Gastrocnemius medialis (tissue), 4 donors: ENCODE measurements at regions not wholly inside any gene's neighbourhood (a gene's known extent, or its start where the extent isn't known, plus 50 kb on each side); places are given as distances from the start of the nearest gene placed in this dataset.

Experiments used
- ATAC-seq, 2 donors: fragments of 150-250 bp; one replicate each; pipeline ENCODE4 v1.9.1; 2016
- DNase-seq, 2 donors: peaks; one replicate each; pipeline ENCODE4 v3.0.0-alpha.2; 2019
- H3K27ac ChIP-seq, 4 donors: fragments of 200-600 bp; sonication (generic); 1 replicate in 1 of 4; 2 replicates in 3 of 4; pipeline ENCODE4 v1.5.1; 2016 to 2018; ENCODE audit warnings: mild to moderate bottlenecking in 2 of 4, moderate library complexity in 1 of 4
- H3K27me3 ChIP-seq, 3 donors: fragments of 200-600 bp; sonication (generic) in 2 of 3; 1 replicate in 1 of 3; 2 replicates in 2 of 3; pipeline versions ENCODE4 v1.5.1 to v1.6.0; 2016 to 2019; ENCODE audit warnings: mild to moderate bottlenecking in 1 of 3, moderate library complexity in 1 of 3
- H3K36me3 ChIP-seq, 2 donors: fragments of 200-600 bp; sonication (generic) in 1 of 2; one replicate each; pipeline ENCODE4 v1.5.1; 2017 to 2018
- H3K4me1 ChIP-seq, 2 donors: fragments of 200-600 bp; sonication (generic) in 1 of 2; one replicate each; pipeline ENCODE4 v1.5.1; 2016 to 2017; ENCODE audit warnings: mild to moderate bottlenecking in 2 of 2
- H3K4me3 ChIP-seq, 4 donors: fragments of 200-600 bp; sonication (generic) in 3 of 4; 1 replicate in 1 of 4; 2 replicates in 3 of 4; pipeline ENCODE4 v1.5.1; 2016 to 2019; ENCODE audit warnings: mild to moderate bottlenecking in 2 of 4
- H3K9me3 ChIP-seq, 3 donors: fragments of 200-600 bp; sonication (generic) in 2 of 3; 1 replicate in 1 of 3; 2 replicates in 2 of 3; pipeline ENCODE4 v1.5.1; 2016 to 2019
- CTCF ChIP-seq, 5 experiments: fragments of 450-650 bp in 3 of 5; fragments of 200-600 bp in 2 of 5; sonication (generic) in 2 of 5; IDR thresholded peaks in 4 of 5; conservative IDR thresholded peaks in 1 of 5; 1 replicate in 4 of 5; 2 replicates in 1 of 5; pipeline ENCODE4 v1.5.1; 2016 to 2019; ENCODE audit warnings: antibody characterized with exemption in 5 of 5, mild to moderate bottlenecking in 3 of 5, moderate library complexity in 3 of 5
- POLR2A ChIP-seq, 2 donors: fragments of 450-650 bp; IDR thresholded peaks; one replicate each; pipeline ENCODE4 v1.6.1; 2017; ENCODE audit warnings: antibody characterized with exemption in 2 of 2, mild to moderate bottlenecking in 2 of 2, moderate library complexity in 2 of 2
- in situ Hi-C, 4 donors: fragments of 200-750 bp; cut with MboI; loops; one replicate each; pipeline versions ENCODE4 v1.15.0 to v1.8.0; 2017; ENCODE audit warnings: low sequenced_read_pairs in 4 of 4
- intact Hi-C: fragments of 100-400 bp; cut with DNase I; formaldehyde crosslinking; loops from one replicate; pipeline ENCODE4 v1.15.1; 2023; ENCODE audit warnings: low total_unique reads

- no peaks in the 10 kb centered on the region for H3K4me1 ChIP-seq
- H3K4me3 ChIP-seq = no peak overlapping the region
- no peaks in the 10 kb centered on the region for H3K36me3 ChIP-seq
- intact Hi-C loops = no loop called here
- no peak overlapping the region for H3K27ac ChIP-seq
- no peak for TF ChIP-seq POLR2A (IDR thresholded peaks at IDR 0.05)
- no peak for TF ChIP-seq CTCF (IDR thresholded peaks at IDR 0.05 in 4 of 5, conservative IDR thresholded peaks at IDR 0.05 in 1 of 5)
- no peaks in the 10 kb centered on the region for H3K27me3 ChIP-seq
- H3K9me3 ChIP-seq = no peaks in the 10 kb centered on the region
- ATAC-seq = no peak
- DNase-seq = no peak
- in situ Hi-C loops = no loop called here
Measured at GRCh38 chr13:58893396-58893795, 1261.9 kb downstream of the PCDH17 start.

- Histone ChIP-seq H3K27ac (no peak overlapping the region), H3K27me3 (no peaks in the 10 kb centered on the region), H3K4me3 (no peak overlapping the region), H3K36me3 (no peaks in the 10 kb centered on the region), H3K4me1 (no peaks in the 10 kb centered on the region), H3K9me3 (no peaks in the 10 kb centered on the region)
- no peak for ATAC-seq
- in situ Hi-C loops (no loop called here), intact Hi-C loops (no loop called here)
- no peak for DNase-seq
- no peak for TF ChIP-seq POLR2A (IDR thresholded peaks at IDR 0.05)
- TF ChIP-seq CTCF (IDR thresholded peaks at IDR 0.05 in 4 of 5, conservative IDR thresholded peaks at IDR 0.05 in 1 of 5) = no peak
Measured at GRCh38 chr13:58906329-58907007, 1257.3 kb downstream of the DIAPH3 start.

GRCh38 chr13:58907347-58907746 is 1256.4 kb downstream of the DIAPH3 start:
- intact Hi-C loops = no loop called here
- Histone ChIP-seq H3K36me3 (no peaks in the 10 kb centered on the region), H3K27me3 (no peaks in the 10 kb centered on the region), H3K4me1 (no peaks in the 10 kb centered on the region), H3K27ac (no peak overlapping the region), H3K9me3 (no peaks in the 10 kb centered on the region), H3K4me3 (no peak overlapping the region)
- DNase-seq (no peak), ATAC-seq (no peak)
- in situ Hi-C loops = no loop called here
- TF ChIP-seq POLR2A (IDR thresholded peaks at IDR 0.05) (no peak), CTCF (IDR thresholded peaks at IDR 0.05 in 4 of 5, conservative IDR thresholded peaks at IDR 0.05 in 1 of 5) (no peak)

- TF ChIP-seq POLR2A (IDR thresholded peaks at IDR 0.05) (no peak), CTCF (IDR thresholded peaks at IDR 0.05 in 4 of 5, conservative IDR thresholded peaks at IDR 0.05 in 1 of 5) (no peak)
- intact Hi-C loops = no loop called here
- Histone ChIP-seq H3K9me3 (no peaks in the 10 kb centered on the region), H3K27me3 (no peaks in the 10 kb centered on the region), H3K4me3 (no peak overlapping the region), H3K36me3 (no peaks in the 10 kb centered on the region), H3K27ac (no peak overlapping the region), H3K4me1 (no peaks in the 10 kb centered on the region)
- no peak for ATAC-seq
- in situ Hi-C loops = no loop called here
- no peak for DNase-seq
Measured at GRCh38 chr13:58908019-58908679, 1255.6 kb downstream of the DIAPH3 start.
